GM18502 (cell line): ENCODE measurements at regions not wholly inside any gene's neighbourhood (a gene's known extent, or its start where the extent isn't known, plus 50 kb on each side); places are given as distances from the start of the nearest gene placed in this dataset.

Experiments used
- ATAC-seq: cut with Tn5 transposase; IDR thresholded peaks from one replicate; pipeline ENCODE4 v1.9.1; 2021; ENCODE audit warnings: mild to moderate bottlenecking; ENCODE audit not compliant: unreplicated experiment, poor library complexity

DNA sequence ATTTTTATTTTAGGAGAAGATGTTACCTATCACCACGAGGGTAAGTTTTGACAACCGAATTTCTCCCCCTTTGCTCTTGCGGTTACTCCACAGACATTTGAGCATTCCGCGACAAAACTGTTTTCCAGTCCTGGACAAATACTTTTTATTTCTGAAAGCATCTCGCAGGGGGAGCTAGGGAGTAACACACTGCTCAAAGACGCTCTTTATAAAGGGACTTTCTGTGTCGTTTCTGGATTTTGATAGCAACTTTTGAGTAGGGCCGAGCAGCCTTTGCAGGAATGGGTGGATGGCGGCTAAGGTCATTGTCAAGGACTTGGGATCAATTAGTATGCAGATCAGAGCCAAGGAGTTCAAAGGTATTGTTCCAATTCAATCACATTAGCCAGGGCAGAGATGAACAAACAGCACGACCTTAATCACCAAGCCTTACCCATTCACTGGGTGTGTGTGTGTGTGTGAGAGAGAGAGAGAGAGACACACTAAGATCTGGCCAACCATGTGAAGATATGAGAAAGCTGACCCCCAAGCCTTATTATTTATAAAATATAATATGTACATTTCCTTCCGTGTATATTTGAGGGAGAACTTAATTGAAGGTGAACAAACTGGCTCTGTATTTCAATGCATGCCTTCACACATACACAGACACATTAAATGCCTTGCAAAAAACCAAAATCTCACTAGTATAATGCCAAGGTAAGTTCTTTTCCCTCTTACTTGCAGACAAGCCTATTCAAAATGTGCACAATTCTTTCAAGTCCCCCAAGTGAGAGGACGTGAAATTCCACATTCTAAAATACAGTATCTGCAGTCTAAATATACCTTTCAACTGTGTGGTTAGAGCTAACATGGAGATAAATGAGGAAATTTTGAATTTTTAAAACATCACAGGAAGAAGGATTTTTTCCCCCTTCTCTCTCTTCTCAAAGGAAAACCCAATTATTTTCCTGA, 613.8 kb downstream of the VRK1 start:
- ATAC-seq, result no peak

DNA sequence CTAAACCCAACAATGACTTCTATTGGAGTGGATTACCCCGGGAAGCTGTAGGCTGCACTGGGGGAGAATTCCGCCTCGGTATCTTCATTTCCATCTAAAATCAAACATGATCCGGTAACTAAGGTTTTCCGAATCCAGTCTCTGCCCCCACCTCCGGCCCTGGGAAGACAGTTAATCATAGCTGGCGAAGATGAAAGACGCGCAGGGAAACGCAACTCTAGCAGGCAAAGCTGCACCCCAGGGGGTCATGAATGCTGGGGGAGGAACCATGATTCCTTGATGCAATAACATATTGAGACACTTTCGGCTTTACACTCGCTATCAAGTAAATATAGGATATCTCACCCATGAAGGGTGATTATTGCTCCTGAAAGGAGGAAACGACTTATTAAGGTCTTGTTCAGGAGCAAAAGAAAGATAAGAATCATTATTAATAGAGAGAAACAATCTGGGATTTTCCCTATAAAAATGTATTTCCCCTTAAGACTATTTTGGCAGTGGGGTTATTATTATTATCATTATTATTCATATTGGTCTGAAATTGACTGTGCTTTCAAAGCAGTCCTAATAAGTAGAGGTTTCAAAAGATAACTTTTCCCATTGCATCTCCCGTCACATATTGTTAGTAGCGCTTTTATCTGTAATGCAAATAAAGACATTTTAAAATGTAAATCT, 614.9 kb downstream of the VRK1 start:
- no peak for ATAC-seq

GRCh38 chr14:97413022-97413539, 615.9 kb downstream of the VRK1 start:
- no peak for ATAC-seq

DNA sequence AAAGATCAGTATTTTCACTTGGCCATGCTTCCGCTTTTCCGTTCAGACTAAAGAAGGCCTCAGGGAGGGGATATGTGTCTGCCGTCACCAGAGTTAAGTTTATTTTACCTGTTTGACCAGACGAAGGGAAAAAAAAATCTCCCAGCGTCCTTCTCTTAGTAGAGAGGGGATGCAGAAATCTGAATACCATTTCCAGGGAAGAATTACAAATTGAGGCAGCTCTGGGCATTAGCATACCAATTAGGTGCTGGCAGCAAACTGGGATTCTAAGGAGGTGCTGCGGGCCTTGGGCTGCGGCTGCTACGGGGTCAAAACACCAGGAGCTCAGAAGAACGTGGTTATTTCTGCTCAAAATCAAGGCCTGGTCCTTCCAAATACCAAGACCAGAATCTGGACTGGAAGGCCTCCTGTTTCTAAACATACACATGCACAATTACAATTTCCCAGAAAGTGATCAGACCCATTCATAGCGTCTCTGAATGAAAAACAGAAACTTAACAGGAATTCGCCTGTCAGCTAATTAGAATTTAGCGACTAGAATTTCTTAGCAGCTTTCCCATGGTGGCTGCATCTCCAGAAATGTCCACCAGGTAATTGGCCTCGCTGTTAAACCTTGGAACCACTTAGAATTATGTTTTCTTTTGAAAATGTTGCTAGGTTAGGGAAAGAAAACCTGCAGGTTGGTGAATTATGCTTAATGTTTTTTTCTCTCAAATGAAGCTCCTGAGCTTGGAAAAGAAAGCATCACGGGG, 617.0 kb downstream of the VRK1 start:
- ATAC-seq, result no peak

DNA sequence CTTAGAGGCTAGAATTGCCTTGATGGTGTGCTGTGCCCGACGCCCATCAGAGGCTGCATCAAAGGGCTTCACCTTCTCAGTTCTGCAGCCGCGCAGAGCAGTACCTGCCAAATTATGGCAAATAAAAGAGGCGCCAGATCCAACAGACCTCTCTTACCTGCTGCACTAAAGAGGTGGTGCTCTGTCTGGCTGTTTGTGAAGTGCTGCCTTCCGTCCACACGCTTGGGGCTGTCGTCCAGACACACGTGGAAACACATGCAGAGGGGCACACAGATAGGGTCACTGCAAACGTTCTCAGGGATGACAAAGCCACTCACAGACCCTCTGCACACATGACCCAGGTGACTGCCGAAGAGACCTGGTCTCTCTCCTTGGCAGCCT, 617.5 kb downstream of the VRK1 start:
- ATAC-seq, result no peak

GRCh38 chr14:97415907-97416306, 618.7 kb downstream of the VRK1 start:
- no peak for ATAC-seq

DNA sequence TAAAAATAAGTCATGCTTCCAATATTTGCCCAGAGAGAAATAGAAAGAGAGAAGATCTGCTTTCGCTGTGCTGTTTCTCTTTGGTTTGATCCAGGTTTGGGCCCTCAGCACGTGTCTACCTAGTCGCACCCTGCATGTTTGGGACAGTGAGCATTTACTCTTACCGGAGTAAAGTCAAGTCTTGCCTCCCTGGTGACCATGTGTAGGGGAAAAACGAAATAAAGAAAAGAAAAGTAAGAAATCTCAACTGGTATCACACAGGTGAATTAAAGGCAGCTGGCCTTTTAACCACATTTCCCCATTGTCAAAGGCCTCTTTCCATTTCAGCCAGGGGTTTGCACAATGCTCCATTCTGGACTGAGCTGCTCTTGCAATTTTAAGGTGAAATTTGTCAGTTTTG, 619.4 kb downstream of the VRK1 start:
- no peak for ATAC-seq

- ATAC-seq, result no peak
Measured at GRCh38 chr14:97417331-97417730, 620.1 kb downstream of the VRK1 start.

- ATAC-seq, result no peak
Measured at GRCh38 chr14:97420211-97420610, 623.0 kb downstream of the VRK1 start.

DNA sequence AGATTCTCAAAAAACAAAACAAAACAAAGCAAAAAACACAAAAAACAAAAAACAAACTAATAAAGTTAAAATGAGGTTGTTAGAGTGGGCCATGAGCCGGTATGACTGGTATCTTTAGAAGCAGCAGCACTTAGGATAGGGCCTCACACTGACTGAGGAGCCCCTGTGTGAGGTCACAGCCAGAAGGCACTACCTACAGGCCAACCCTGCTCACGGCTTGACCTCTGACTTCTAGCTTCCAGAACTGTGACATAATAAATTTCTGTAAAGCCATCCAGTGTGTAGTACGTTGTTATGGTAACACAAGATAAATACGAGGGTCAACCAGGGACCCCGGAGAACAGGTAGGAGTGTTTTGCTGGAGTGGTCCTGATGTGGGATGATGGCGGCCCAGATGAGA, 629.6 kb downstream of the VRK1 start:
- no peak for ATAC-seq

DNA sequence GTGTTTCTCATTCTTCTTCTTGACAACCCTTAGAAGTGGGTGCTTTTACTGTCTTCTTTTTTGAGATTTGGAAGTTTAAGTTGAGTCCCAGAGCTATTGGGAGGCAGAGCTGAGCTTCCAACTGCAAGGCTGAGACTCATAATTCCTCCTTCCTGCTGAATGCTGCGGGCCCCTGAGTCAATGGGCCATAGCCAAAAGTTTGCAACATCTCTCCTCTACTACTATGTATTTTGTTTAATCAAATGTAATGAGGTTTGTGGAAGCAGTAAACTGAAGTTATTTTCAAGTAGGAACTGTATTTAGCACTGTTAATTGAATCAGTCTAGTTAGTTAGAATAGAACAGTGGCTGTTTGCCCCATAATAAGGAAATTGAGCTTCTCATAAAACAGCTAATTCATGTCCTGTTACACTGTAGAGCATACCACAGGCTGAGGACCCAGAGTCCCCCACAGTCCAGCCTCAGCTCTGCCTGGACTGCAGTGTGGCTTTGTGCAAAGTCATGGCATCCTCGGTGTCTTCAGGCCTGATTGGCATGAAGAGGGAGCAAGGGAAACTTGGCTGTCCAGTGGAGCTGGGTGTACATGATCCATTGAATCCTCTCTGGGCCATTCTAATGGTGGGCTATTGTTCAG, 631.7 kb downstream of the VRK1 start:
- ATAC-seq, result no peak

GRCh38 chr14:97432586-97432985, 635.4 kb downstream of the VRK1 start:
- no peak for ATAC-seq

GRCh38 chr14:97441740-97442362, 644.7 kb downstream of the VRK1 start:
- no peak for ATAC-seq

DNA sequence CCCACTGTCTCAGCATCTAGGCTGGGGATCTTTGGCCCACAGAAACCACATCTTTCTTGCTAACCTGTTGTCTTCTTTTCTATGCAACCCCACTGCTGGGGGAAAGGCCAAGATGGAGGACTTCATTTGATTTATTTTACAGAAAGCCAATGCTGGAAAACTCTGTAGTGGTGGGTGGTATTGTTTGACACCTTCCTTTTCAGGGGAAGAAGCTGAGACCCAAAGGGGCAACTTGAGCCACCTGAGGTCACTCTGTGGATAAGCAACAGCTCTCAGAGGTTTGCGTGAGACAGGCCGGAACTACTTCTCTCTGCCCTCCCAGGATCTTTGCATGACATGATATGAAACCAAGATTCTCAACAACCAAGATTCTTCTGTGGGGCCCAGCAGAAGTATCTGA, 645.2 kb downstream of the VRK1 start:
- no peak for ATAC-seq

GRCh38 chr14:97443412-97443811, 646.2 kb downstream of the VRK1 start:
- ATAC-seq, result no peak

DNA sequence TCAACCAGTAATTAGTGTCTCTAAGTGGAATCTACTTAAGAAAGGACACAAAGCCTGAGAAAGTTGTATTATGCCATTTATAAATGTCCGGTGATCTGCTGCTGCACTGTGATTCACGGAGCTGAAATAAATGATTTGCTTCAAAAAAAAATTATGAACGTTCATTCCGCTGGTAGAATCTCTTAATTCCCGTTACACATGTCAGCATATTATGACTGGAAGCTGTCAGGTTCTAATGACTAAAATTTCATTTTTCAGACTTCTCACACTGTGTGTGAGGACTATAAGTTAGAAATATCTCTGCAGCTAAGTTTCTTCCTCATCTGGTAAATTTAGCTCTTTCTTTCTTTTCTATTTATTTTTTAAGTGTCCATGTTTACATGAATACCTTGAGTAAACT, 647.1 kb downstream of the VRK1 start:
- ATAC-seq, result no peak

- ATAC-seq, result no peak
Measured at GRCh38 chr14:97445367-97445766, 648.2 kb downstream of the VRK1 start.

- ATAC-seq, result no peak
Measured at GRCh38 chr14:97446087-97446486, 648.9 kb downstream of the VRK1 start.

GRCh38 chr14:97452314-97452713, 655.1 kb downstream of the VRK1 start:
- no peak for ATAC-seq

- ATAC-seq, result no peak
Measured at GRCh38 chr14:97453991-97454390, 656.8 kb downstream of the VRK1 start.
